Ascending aorta (tissue), 2 donors: ENCODE measurements at regions not wholly inside any gene's neighbourhood (a gene's known extent, or its start where the extent isn't known, plus 50 kb on each side); places are given as distances from the start of the nearest gene placed in this dataset.

Source experiments
- DNase-seq, 2 donors: peaks; one replicate each; pipeline ENCODE4 v3.0.0-alpha.2; 2019; ENCODE audit warnings: low spot score in 2 of 2
- H3K27ac ChIP-seq, 2 donors: fragments of 200-600 bp; sonication (generic); one replicate each; pipeline ENCODE4 v1.5.1; 2016 to 2017; ENCODE audit warnings: mild to moderate bottlenecking in 1 of 2
- H3K27me3 ChIP-seq: fragments of 200-600 bp; sonication (generic); one replicate; pipeline ENCODE4 v1.5.1; 2017
- H3K36me3 ChIP-seq, 2 donors: fragments of 200-600 bp; sonication (generic); one replicate each; pipeline ENCODE4 v1.5.1; 2016
- H3K4me1 ChIP-seq, 2 donors: fragments of 200-600 bp; sonication (generic); one replicate each; pipeline ENCODE4 v1.5.1; 2016 to 2017; ENCODE audit warnings: mild to moderate bottlenecking in 1 of 2
- H3K4me3 ChIP-seq, 2 donors: fragments of 200-600 bp; sonication (generic); one replicate each; pipeline ENCODE4 v1.5.1; 2016 to 2017; ENCODE audit warnings: mild to moderate bottlenecking in 1 of 2
- H3K9me3 ChIP-seq, 2 donors: fragments of 200-600 bp; sonication (generic); one replicate each; pipeline ENCODE4 v1.5.1; 2016
- intact Hi-C: fragments of 100-400 bp; cut with DNase I; formaldehyde crosslinking; loops from one replicate; pipeline ENCODE4 v1.15.1; 2023
- TF ChIP-seq, protein P1 (sequence below), 3 experiments: fragments of 200-600 bp in 2 of 3; fragments of 450-650 bp in 1 of 3; sonication (generic) in 2 of 3; IDR thresholded peaks; one replicate each; pipeline ENCODE4 v1.5.1; 2016 to 2019; ENCODE audit warnings: antibody characterized with exemption in 3 of 3, mild to moderate bottlenecking in 1 of 3, moderate library complexity in 1 of 3

DNA sequence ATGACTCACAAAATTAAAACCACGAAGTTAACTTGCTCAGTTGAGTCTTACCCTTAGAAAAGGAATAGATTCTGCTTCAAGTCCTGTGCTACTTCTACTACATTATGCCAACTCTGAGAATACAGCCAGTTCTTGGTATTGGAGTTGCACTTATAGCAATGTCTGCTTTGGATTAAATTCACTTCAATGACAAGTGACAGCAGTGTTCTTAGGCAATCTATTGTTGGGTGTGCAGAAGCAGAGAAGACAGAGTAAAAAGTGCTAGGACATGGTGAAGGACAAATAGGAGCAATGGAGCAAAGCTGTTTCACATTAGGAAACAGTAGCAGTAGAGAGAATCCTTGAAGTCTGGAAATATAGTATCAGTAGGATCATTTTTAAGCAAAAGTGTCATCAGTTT lies 713.1 kb downstream of the SI start:
- H3K4me1 ChIP-seq, result no peaks in the 10 kb centered on the region
- intact Hi-C loops, result no loop called here
- no peak for DNase-seq
- H3K27ac ChIP-seq, result no peak overlapping the region
- no peaks in the 10 kb centered on the region for H3K27me3 ChIP-seq
- TF ChIP-seq, protein P1, sequence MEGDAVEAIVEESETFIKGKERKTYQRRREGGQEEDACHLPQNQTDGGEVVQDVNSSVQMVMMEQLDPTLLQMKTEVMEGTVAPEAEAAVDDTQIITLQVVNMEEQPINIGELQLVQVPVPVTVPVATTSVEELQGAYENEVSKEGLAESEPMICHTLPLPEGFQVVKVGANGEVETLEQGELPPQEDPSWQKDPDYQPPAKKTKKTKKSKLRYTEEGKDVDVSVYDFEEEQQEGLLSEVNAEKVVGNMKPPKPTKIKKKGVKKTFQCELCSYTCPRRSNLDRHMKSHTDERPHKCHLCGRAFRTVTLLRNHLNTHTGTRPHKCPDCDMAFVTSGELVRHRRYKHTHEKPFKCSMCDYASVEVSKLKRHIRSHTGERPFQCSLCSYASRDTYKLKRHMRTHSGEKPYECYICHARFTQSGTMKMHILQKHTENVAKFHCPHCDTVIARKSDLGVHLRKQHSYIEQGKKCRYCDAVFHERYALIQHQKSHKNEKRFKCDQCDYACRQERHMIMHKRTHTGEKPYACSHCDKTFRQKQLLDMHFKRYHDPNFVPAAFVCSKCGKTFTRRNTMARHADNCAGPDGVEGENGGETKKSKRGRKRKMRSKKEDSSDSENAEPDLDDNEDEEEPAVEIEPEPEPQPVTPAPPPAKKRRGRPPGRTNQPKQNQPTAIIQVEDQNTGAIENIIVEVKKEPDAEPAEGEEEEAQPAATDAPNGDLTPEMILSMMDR (IDR thresholded peaks at IDR 0.05), result no peak
- H3K36me3 ChIP-seq, result no peaks in the 10 kb centered on the region
- no peaks in the 10 kb centered on the region for H3K9me3 ChIP-seq
- H3K4me3 ChIP-seq, result no peak overlapping the region

DNA sequence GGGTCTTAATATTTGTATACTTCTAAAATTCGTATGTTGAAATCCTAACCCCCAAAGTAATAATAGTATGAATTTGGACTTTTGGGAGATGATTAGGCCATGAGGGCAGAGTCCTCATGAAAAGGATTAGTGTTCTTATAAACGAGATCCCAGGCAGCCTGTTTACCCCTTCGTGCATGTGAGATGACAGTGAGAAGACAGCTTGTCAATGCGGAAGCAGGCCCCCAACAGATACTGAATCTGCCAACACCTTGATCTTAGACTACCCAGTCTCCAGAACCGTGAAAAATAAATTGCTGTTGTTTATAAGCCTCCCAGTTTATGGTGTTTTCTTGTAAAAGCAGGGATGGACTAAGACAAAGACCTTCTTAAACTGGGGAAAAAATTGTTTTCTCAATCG lies 714.2 kb downstream of the SI start:
- no peaks in the 10 kb centered on the region for H3K9me3 ChIP-seq
- TF ChIP-seq, protein P1 (IDR thresholded peaks at IDR 0.05), result no peak
- no peak overlapping the region for H3K4me3 ChIP-seq
- intact Hi-C loops, result no loop called here
- DNase-seq, result no peak
- H3K27ac ChIP-seq, result no peak overlapping the region
- H3K27me3 ChIP-seq, result no peaks in the 10 kb centered on the region
- H3K4me1 ChIP-seq, result no peaks in the 10 kb centered on the region
- no peaks in the 10 kb centered on the region for H3K36me3 ChIP-seq

DNA sequence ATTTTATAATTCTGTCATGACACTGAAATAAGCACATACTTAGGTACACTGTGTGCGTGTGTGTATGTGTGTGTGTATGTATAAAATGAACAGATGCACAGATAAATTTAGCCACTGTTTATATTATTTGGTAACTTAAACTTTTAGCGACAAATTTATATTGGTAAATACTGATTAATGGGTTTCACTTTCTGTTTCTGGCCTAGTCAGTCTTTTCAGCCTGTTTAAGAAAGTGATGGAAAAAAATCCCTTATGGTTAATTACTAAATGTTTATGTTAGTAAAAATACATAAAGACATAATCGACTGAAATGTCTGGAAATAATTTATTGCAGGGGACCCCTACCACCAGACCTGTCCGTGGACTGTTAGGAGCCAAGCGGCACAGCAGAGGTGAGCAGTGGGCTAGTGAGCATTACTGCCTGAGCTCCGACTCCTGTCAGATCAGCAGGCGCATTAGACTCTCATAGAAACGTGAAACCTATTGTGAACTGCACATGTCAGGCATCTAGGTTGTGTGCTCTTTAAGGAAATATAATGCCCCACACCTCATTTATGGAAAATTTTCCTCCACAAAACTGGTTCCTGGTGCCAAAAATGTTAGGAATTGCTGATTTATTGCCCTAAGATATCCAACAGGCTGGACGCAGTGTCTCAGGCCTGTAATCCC lies 717.4 kb downstream of the SI start:
- TF ChIP-seq, protein P1 (IDR thresholded peaks at IDR 0.05), result no peak
- Histone ChIP-seq H3K4me1 (no peaks in the 10 kb centered on the region), H3K27ac (no peak overlapping the region)

DNA sequence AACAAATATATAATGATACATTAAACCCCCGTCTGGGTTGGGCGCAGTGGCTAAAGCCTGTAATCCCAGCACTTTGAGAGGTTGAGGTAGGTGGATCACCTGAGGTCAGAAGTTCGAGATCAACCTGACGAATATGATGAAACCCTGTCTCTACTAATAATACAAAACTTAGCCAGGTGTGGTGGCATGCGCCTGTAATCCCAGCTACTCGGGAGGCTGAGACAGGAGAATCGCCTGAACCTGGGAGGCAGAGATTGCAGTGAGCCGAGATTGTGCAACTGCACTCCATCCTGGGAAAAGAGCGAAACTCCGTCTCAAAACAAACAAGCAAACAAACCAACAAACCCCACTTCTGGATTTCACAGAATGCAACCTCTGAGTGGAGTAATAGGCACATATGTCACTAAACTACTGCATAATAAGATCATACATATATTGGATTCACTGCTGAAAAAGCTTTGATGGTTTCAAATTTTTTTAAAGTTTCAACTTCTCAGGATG lies 718.2 kb downstream of the SI start:
- Histone ChIP-seq H3K4me3 (no peak overlapping the region), H3K4me1 (no peaks in the 10 kb centered on the region), H3K36me3 (no peaks in the 10 kb centered on the region), H3K27me3 (no peaks in the 10 kb centered on the region), H3K9me3 (no peaks in the 10 kb centered on the region), H3K27ac (no peak overlapping the region)
- DNase-seq, result no peak
- TF ChIP-seq, protein P1 (IDR thresholded peaks at IDR 0.05), result no peak
- intact Hi-C loops, result no loop called here

More for the DNA sequence above, 717.4 kb downstream of the SI start:
- intact Hi-C loops, result no loop called here
- Histone ChIP-seq H3K9me3 (no peaks in the 10 kb centered on the region), H3K4me3 (no peak overlapping the region), H3K36me3 (no peaks in the 10 kb centered on the region), H3K27me3 (no peaks in the 10 kb centered on the region)
- DNase-seq, result no peak

DNA sequence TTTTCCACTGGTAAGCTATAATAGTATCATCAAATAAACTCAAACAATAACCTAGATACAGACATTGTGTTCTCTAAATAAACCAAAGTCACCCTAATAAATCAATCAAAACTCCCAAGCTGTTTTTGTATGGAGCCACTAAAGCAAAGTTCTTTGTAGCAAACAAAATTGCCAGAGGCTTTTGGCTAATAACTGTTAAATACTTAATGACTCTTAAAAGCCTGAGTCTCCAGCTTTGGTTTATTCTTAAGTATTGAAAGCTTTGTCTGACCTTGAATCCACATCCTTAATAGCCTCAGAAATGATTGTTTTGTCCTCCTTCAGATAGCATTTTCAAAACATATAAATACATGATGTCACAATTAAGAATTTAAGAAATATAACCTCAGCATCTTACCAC lies 725.3 kb downstream of the SI start:
- Histone ChIP-seq H3K4me1 (no peaks in the 10 kb centered on the region), H3K27me3 (no peaks in the 10 kb centered on the region), H3K4me3 (no peak overlapping the region), H3K27ac (no peak overlapping the region), H3K36me3 (no peaks in the 10 kb centered on the region), H3K9me3 (no peaks in the 10 kb centered on the region)
- no peak for DNase-seq
- intact Hi-C loops, result no loop called here
- TF ChIP-seq, protein P1 (IDR thresholded peaks at IDR 0.05), result no peak
